Activated CD4-positive, alpha-beta T cell treated with anti-CD3 and anti-CD28 coated beads, Interleukin-2, Interleukin-4, amounts not matched to agents 100 ng/mL and 50 ng/mL, durations not matched to agents 16 hours and 8 hours (primary cell): ENCODE measurements at regions not wholly inside any gene's neighbourhood (a gene's known extent, or its start where the extent isn't known, plus 50 kb on each side); places are given as distances from the start of the nearest gene placed in this dataset.
"Not testable (repeated sequence)": the region's sequence is repeated elsewhere in the genome, so short reads cannot be mapped to it uniquely, and the experiment has no call there.

ENCODE experiments used
- DNase-seq: peaks from one replicate; pipeline ENCODE4 v3.0.0-alpha.2; 2020; ENCODE audit warnings: low spot score

DNA sequence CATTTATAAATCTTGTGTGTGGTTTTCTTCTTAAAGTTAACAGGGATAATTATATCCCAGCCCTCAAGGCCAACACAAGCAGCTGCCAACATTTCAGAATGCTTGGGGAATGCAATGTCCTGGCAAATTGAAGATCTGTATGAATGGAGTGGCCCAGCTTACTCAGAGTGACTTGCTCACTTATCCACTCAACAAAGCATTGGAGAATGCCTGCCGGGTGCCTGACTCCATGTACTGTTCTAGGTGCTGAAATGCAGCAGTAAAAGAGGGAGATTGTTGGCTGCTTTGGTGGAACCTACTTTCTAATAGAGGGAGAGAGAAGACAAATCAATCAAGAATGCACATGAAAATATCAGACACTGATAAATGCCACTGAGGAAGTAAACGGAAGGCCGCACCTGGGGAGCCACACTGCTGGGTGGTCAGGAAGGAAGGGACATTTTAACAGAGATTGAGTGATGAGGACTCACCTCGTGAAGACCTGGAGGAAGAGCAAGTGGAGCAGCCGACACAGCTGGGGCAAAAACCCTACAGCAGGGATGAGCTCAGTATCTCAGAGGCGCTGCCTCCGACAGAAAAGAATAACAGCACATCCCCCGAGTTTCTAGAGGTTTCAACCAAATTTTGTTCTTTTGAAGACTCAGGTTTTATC, 61.2 kb upstream of the VASH1 start:
- no peak for DNase-seq

DNA sequence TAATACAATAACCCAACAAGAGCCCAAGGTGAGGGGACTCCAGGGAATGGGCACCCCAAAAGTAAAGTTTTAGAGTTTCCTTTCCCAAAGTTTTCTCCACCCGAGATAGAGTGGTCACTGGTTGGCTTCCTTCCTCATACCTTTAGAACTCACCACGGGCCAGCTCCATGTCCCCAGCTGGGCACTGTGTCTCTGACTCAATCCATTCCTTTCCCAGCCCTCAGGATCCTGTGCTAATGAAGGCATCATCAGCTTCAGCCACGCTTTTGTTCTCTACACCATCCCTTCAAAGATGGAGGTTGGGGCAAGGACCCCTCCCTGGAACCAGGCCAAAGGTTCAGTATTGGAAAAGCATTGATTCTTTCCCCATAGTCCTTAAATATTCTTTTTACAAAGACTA, 59.8 kb upstream of the VASH1 start:
- DNase-seq = no peak

GRCh38 chr14:76701981-76702380, 59.3 kb upstream of the VASH1 start:
- DNase-seq = no peak

DNA sequence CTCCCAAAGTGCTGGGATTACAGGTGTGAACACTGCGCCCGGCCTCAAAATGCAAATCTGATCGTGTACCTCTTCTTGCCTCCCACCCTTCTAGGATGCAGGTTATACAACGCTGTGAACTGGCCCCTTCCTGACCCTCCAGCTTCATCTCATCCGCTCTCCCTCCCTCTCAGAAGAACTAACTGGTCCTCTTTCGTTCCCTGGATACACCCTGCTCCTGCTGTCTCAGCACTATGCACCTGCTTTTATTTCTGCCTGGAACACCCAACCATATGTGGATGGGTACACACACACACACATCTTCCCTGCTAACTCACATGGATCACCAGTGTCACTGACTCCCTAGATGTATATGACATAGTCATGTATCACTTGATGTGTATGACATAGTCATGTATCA, 56.1 kb upstream of the VASH1 start:
- DNase-seq = no peak

- not testable (repeated sequence) for DNase-seq
These were observed 55.1 kb upstream of the VASH1 start for GRCh38 chr14:76706207-76706606.

DNA sequence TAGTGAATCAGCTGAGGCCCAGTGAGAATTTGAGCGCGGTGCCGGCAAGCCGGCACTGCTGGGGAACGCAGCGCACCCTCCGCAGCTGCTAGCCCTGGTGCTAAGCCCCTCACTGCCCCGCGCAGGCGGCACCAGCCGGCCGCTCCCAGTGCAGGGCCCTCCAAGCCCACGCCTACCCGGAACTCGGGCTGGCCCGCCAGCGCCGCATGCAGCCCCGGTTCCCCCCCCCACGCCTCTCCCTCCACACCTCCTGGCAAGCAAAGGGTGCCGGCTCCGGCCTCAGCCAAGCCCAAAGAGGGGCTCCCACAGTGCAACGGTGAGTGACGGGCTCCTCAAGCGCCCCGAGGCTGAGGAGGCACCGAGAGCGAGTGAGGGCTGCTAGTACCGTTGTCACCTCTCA, 54.5 kb upstream of the VASH1 start:
- DNase-seq = no peak

GRCh38 chr14:76708028-76708427, 53.2 kb upstream of the VASH1 start:
- no peak for DNase-seq

GRCh38 chr14:76708771-76709170, 52.5 kb upstream of the VASH1 start:
- DNase-seq = no peak

DNA sequence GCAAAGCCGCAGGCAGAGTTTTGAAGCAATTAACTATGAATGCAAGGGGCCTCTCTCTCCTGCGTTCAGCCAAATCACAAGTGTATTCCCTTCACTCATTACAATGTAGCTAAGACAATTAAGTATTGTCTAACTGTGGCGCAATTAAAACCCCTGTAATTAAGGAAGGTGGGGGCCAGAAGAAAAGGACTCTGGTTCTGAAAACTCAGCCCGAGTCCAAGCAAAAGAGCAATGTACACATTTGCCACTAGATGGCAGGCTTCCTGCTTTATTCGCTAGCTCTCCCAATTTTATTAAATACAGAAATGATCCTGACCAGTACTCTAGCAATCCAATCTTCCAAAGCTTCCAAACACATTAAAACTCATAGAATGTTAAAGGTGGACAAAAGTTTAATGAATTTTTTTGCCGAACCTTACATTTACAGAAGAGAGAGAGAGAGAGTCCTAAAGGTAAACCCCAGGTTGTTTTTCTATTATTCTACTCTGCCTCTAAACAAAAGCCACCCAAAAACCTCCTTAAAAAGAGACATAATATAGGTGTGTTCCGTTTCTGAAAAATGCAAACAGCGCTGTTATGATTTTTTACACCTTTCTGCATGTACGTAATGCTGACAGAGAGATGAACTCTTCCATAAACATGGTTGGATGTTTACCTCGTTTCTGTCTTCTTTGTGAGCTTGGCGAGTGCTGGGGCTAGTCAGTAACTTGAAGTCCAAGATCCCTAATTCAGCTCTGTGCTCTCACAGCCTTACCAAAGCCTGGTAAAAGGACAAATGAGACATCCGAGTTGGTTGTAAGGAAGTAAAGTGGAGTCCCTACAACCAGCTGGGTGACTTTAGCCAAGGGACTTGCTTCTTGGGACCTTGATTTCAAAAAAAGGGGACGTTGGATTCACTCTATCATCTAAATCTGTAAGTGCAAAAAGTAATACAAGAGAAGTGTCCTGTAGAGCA, 50.9 kb upstream of the VASH1 start:
- peak; percentile 36 for DNase-seq
